ENCODE measurements at regions not wholly inside any gene's neighbourhood (a gene's known extent, or its start where the extent isn't known, plus 50 kb on each side); places are given as distances from the start of the nearest gene placed in this dataset.

DNA sequence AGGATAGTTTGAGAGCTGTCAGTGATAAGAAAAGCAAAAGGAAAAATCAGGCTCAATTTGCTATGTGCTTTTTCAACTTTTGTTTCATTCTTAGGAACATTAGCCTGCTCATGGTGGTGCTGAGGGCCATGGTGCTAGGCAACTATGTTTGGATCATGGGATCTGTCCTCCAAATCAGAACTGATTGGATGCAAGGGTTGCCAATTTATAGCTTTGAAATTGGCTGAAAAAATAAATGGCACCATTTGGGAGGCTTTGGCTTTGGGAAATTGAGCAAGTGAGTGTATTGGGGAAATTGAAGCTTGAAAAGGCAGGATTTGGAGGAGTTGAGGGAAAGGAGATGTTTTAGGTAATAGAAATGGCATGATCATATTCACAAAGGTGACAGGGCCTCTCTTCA is 103.8 kb downstream of the CYP26A1 start:
- no peak overlapping the region for H3K4me3 ChIP-seq (ENCODE audit: low read depth, low read length)
- no TSS peak for BruUV-seq (replicated peaks)
- Mint-ChIP-seq H3K4me1 (ENCODE audit: low read depth, unreplicated experiment) (no peaks in the 10 kb centered on the region), H3K9me3 (ENCODE audit: unreplicated experiment) (no peaks in the 10 kb centered on the region), H3K36me3 (ENCODE audit: insufficient read depth, unreplicated experiment) (no peaks in the 10 kb centered on the region), H3K27me3 (ENCODE audit: insufficient read depth, unreplicated experiment) (no peaks in the 10 kb centered on the region), H3K4me3 (ENCODE audit: unreplicated experiment) (no peak overlapping the region), H3K27ac (ENCODE audit: unreplicated experiment) (no peak overlapping the region)
- H3K27me3 ChIP-seq (replicated peaks; ENCODE audit: control insufficient read depth, insufficient read depth, low read length), result no peaks in the 10 kb centered on the region
- intact Hi-C loops (cut with micrococcal nuclease; ENCODE audit: unreplicated experiment), result no loop called here
- POLR2A ChIA-PET, result no interaction called here
- H3K4me1 ChIP-seq, result peaks cover 23% of the 10 kb centered on the region
- CTCF ChIA-PET, result no interaction called here
- no peaks in the 10 kb centered on the region for H3K36me3 ChIP-seq (ENCODE audit: control insufficient read depth, insufficient read depth, low read length)
- TF ChIP-seq, protein P1, sequence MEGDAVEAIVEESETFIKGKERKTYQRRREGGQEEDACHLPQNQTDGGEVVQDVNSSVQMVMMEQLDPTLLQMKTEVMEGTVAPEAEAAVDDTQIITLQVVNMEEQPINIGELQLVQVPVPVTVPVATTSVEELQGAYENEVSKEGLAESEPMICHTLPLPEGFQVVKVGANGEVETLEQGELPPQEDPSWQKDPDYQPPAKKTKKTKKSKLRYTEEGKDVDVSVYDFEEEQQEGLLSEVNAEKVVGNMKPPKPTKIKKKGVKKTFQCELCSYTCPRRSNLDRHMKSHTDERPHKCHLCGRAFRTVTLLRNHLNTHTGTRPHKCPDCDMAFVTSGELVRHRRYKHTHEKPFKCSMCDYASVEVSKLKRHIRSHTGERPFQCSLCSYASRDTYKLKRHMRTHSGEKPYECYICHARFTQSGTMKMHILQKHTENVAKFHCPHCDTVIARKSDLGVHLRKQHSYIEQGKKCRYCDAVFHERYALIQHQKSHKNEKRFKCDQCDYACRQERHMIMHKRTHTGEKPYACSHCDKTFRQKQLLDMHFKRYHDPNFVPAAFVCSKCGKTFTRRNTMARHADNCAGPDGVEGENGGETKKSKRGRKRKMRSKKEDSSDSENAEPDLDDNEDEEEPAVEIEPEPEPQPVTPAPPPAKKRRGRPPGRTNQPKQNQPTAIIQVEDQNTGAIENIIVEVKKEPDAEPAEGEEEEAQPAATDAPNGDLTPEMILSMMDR (IDR thresholded peaks at IDR 0.05; ENCODE audit: insufficient read depth in 1 of 2, low read depth in 1 of 2, low read length in 1 of 2, severe bottlenecking in 1 of 2, unreplicated experiment in 1 of 2), result no peak
- H3K9me3 ChIP-seq, result no peaks in the 10 kb centered on the region
- DNase-seq, result no peak

DNA sequence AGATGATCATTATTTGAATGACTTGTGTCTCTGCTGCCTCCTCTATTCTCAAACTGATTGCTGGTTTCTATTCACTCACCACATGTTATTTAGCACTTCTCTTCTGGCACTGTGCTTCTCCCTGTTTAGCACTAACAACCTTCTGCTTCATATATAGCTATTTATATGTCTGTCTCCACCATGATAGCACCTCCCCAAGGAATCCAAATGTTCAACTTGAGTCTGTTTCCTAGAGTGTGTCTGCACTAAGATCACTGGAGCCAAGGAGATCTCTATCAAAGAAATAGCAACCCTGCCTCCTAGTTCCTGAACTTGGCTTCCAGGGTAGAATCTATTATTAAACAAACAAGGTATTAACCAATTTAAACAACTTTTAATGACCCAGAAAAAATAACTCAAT is 104.5 kb downstream of the CYP26A1 start:
- intact Hi-C loops (cut with micrococcal nuclease; ENCODE audit: unreplicated experiment), result no loop called here
- H3K27me3 ChIP-seq (replicated peaks; ENCODE audit: control insufficient read depth, insufficient read depth, low read length), result no peaks in the 10 kb centered on the region
- H3K9me3 Mint-ChIP-seq (ENCODE audit: unreplicated experiment), result no peaks in the 10 kb centered on the region
- H3K4me3 Mint-ChIP-seq (ENCODE audit: unreplicated experiment), result no peak overlapping the region
- no peaks in the 10 kb centered on the region for H3K36me3 ChIP-seq (ENCODE audit: control insufficient read depth, insufficient read depth, low read length)
- TF ChIP-seq, protein P1 (IDR thresholded peaks at IDR 0.05; ENCODE audit: insufficient read depth in 1 of 2, low read depth in 1 of 2, low read length in 1 of 2, severe bottlenecking in 1 of 2, unreplicated experiment in 1 of 2), result no peak
- CTCF ChIA-PET, result no interaction called here
- POLR2A ChIA-PET, result no interaction called here
- no peaks in the 10 kb centered on the region for H3K4me1 Mint-ChIP-seq (ENCODE audit: low read depth, unreplicated experiment)
- no peak for DNase-seq
- H3K36me3 Mint-ChIP-seq (ENCODE audit: insufficient read depth, unreplicated experiment), result no peaks in the 10 kb centered on the region
- BruUV-seq (replicated peaks), result no TSS peak
- no peak overlapping the region for H3K27ac Mint-ChIP-seq (ENCODE audit: unreplicated experiment)
- peaks cover 23% of the 10 kb centered on the region for H3K4me1 ChIP-seq
- H3K27me3 Mint-ChIP-seq (ENCODE audit: insufficient read depth, unreplicated experiment), result no peaks in the 10 kb centered on the region
- H3K9me3 ChIP-seq, result no peaks in the 10 kb centered on the region
- H3K4me3 ChIP-seq (ENCODE audit: low read depth, low read length), result no peak overlapping the region

DNA sequence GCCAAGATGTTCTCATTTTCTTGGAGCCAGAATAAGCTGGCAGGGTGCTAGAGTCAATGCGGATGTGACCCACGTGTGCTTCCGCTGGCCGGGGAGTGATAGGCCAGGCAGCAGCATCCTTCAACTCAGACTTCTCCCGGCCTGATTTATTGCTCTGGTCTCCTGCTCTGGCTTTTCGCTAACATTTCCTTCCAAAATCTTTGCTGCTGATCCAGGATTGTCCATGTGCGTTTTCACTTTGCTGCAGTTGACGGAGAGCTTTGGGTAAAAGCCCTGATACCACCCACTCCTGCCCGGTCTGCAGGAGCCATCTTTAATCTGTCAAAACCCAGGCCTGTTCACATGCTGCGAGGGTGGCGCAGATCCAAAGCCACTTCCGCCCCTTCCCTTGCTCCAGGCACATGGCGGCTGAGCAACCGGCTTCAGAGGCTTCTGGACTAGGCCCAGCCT is 106.8 kb downstream of the CYP26A1 start:
- CTCF ChIA-PET, result no interaction called here

More for the DNA sequence above, 106.8 kb downstream of the CYP26A1 start:
- TF ChIP-seq, protein P1 (IDR thresholded peaks at IDR 0.05; ENCODE audit: insufficient read depth in 1 of 2, low read depth in 1 of 2, low read length in 1 of 2, severe bottlenecking in 1 of 2, unreplicated experiment in 1 of 2), result no peak
- BruUV-seq (replicated peaks), result no TSS peak
- H3K4me1 ChIP-seq, result peaks cover 9% of the 10 kb centered on the region; the same call in 1 of the 2 replicates
- H3K27me3 Mint-ChIP-seq (ENCODE audit: insufficient read depth, unreplicated experiment), result no peaks in the 10 kb centered on the region
- H3K36me3 Mint-ChIP-seq (ENCODE audit: insufficient read depth, unreplicated experiment), result no peaks in the 10 kb centered on the region
- intact Hi-C loops (cut with micrococcal nuclease; ENCODE audit: unreplicated experiment), result loop anchor here (10.0 kb wide), 1 partner anchor 1156 kb away; no protein-coding TSS in a partner anchor
- H3K36me3 ChIP-seq (ENCODE audit: control insufficient read depth, insufficient read depth, low read length), result no peaks in the 10 kb centered on the region
- H3K27me3 ChIP-seq (replicated peaks; ENCODE audit: control insufficient read depth, insufficient read depth, low read length), result no peaks in the 10 kb centered on the region
- no peaks in the 10 kb centered on the region for H3K4me1 Mint-ChIP-seq (ENCODE audit: low read depth, unreplicated experiment)
- H3K27ac Mint-ChIP-seq (ENCODE audit: unreplicated experiment), result no peak overlapping the region
- H3K4me3 Mint-ChIP-seq (ENCODE audit: unreplicated experiment), result no peak overlapping the region
- no peaks in the 10 kb centered on the region for H3K9me3 Mint-ChIP-seq (ENCODE audit: unreplicated experiment)
- POLR2A ChIA-PET, result no interaction called here
- no peak for DNase-seq
- H3K9me3 ChIP-seq, result no peaks in the 10 kb centered on the region
- H3K4me3 ChIP-seq (ENCODE audit: low read depth, low read length), result no peak overlapping the region
